Stomach (tissue), 8 donors: ENCODE measurements at regions not wholly inside any gene's neighbourhood (a gene's known extent, or its start where the extent isn't known, plus 50 kb on each side); places are given as distances from the start of the nearest gene placed in this dataset.
A peak's percentile ranks its signal among the peaks of the same experiment; 100 is the strongest.

Experiments
- DNase-seq, 2 donors: peaks; one replicate each; pipeline versions ENCODE4 v3.0.0 to v3.0.0-alpha.2; 2013 to 2019
- H3K27ac ChIP-seq, 5 donors: fragments of 200-600 bp in 4 of 5; sonication (generic) in 4 of 5; one replicate each; pipeline ENCODE4 v1.5.1; 2013 to 2019; ENCODE audit warnings: mild to moderate bottlenecking in 1 of 5, moderate library complexity in 1 of 5
- H3K27me3 ChIP-seq, 3 donors: fragments of 200-600 bp; sonication (generic); one replicate each; pipeline ENCODE4 v1.5.1; 2017 to 2019; ENCODE audit warnings: mixed run types in 1 of 3
- H3K36me3 ChIP-seq, 4 donors: fragments of 200-600 bp; sonication (generic); 1 replicate in 3 of 4; 2 replicates in 1 of 4; pipeline ENCODE4 v1.5.1; 2016 to 2019
- H3K4me1 ChIP-seq, 4 donors: fragments of 200-600 bp; sonication (generic); one replicate each; pipeline ENCODE4 v1.5.1; 2016 to 2019
- H3K4me3 ChIP-seq, 4 donors: fragments of 200-600 bp; sonication (generic) in 3 of 4; one replicate each; pipeline ENCODE4 v1.5.1; 2016 to 2019; ENCODE audit warnings: mild to moderate bottlenecking in 1 of 4
- H3K9me3 ChIP-seq, 4 donors: fragments of 200-600 bp; sonication (generic); one replicate each; pipeline ENCODE4 v1.5.1; 2016 to 2019
- CTCF ChIP-seq, 7 experiments: fragments of 450-650 bp in 4 of 7; fragments of 200-600 bp in 3 of 7; sonication (generic) in 3 of 7; IDR thresholded peaks; one replicate each; pipeline ENCODE4 v1.5.1; 2016 to 2019; ENCODE audit warnings: antibody characterized with exemption in 7 of 7, control low read depth in 2 of 7, mild to moderate bottlenecking in 1 of 7
- EP300 ChIP-seq: sonication (generic); formaldehyde crosslinking; IDR thresholded peaks from one replicate; pipeline ENCODE4 v1.6.1; 2017; ENCODE audit warnings: antibody characterized with exemption
- POLR2A ChIP-seq, 4 donors: fragments of 450-650 bp; IDR thresholded peaks; one replicate each; pipeline ENCODE4 v1.6.1; 2016; ENCODE audit warnings: antibody characterized with exemption in 4 of 4, control low read depth in 2 of 4, mild to moderate bottlenecking in 1 of 4, moderate library complexity in 1 of 4
- POLR2AphosphoS5 ChIP-seq, 3 donors: sonication (generic); formaldehyde crosslinking; IDR thresholded peaks; one replicate each; pipeline ENCODE4 v1.6.1; 2016; ENCODE audit warnings: antibody characterized with exemption in 3 of 3
- WGBS, 5 donors: extraction: QIAGEN DNeasy Blood & Tissue Kit in 3 of 5; methylation state at CpG; one replicate each; pipeline versions ENCODE4 v1.1.5 to v1.1.7; 2013 to 2018; 5-methylcytosine and 5-hydroxymethylcytosine counted together
- intact Hi-C: fragments of 100-400 bp; cut with DNase I; formaldehyde crosslinking; loops from one replicate; pipeline ENCODE4 v1.15.1; 2023; ENCODE audit warnings: low total_unique reads
- donor health status: healthy with polysubstance abuse.
- donor health status: Bipolar disorder and iron deficiency.
- donor health status: healthy.

GRCh38 chr19:31947436-31948115 lies 397.8 kb upstream of the ZNF507 start:
- H3K27me3 ChIP-seq, result no peaks in the 10 kb centered on the region
- intact Hi-C loops, result no loop called here
- peaks cover 0 to 5% (median under 1%) of the 10 kb centered on the region in 4 donors for H3K9me3 ChIP-seq
- WGBS, 5 donors, result 84 to 88% (median 84%) methylated on average over 17 of the region's 17 CpGs
- H3K36me3 ChIP-seq, result no peaks in the 10 kb centered on the region
- no peak overlapping the region for H3K4me3 ChIP-seq
- no peak for DNase-seq
- H3K4me1 ChIP-seq, result no peaks in the 10 kb centered on the region
- TF ChIP-seq POLR2AphosphoS5 (IDR thresholded peaks at IDR 0.05), result no peak
- TF ChIP-seq CTCF (IDR thresholded peaks at IDR 0.05), result no peak
- no peak for TF ChIP-seq POLR2A (IDR thresholded peaks at IDR 0.05)
- no peak for TF ChIP-seq EP300
- H3K27ac ChIP-seq, result no peak overlapping the region

- 56 to 77% (median 65%) methylated on average over 1 of the region's 1 CpG for WGBS, 5 donors
- no peak overlapping the region for H3K4me3 ChIP-seq
Observed at GRCh38 chr19:31952693-31953092, 392.7 kb upstream of the ZNF507 start.

GRCh38 chr19:31955061-31955460 lies 390.3 kb upstream of the ZNF507 start:
- Histone ChIP-seq H3K9me3 (peaks cover 0 to 5% (median 2%) of the 10 kb centered on the region in 4 donors), H3K27me3 (no peaks in the 10 kb centered on the region), H3K4me3 (no peak overlapping the region), H3K27ac (no peak overlapping the region), H3K4me1 (peaks cover 0 to 12% (median 0%) of the 10 kb centered on the region in 4 donors), H3K36me3 (no peaks in the 10 kb centered on the region)
- WGBS, 5 donors, result 81 to 95% (median 92%) methylated on average over 3 of the region's 3 CpGs
- intact Hi-C loops, result no loop called here
- TF ChIP-seq EP300 (no peak), POLR2A (IDR thresholded peaks at IDR 0.05) (no peak)
- DNase-seq, result peak in 1 of 2 donors; percentile 3

More at GRCh38 chr19:31952693-31953092, 392.7 kb upstream of the ZNF507 start:
- intact Hi-C loops, result no loop called here
- Histone ChIP-seq H3K27me3 (no peaks in the 10 kb centered on the region), H3K9me3 (peaks cover 0 to 5% (median 2%) of the 10 kb centered on the region in 4 donors), H3K27ac (no peak overlapping the region), H3K4me1 (peaks cover 0 to 5% (median 0%) of the 10 kb centered on the region in 4 donors), H3K36me3 (no peaks in the 10 kb centered on the region)
- TF ChIP-seq POLR2A (IDR thresholded peaks at IDR 0.05) (no peak), EP300 (no peak), CTCF (IDR thresholded peaks at IDR 0.05) (no peak)
- no peak for DNase-seq

- DNase-seq, result peak in 1 of 2 donors; percentile 5
- Histone ChIP-seq H3K27ac (no peak overlapping the region), H3K4me3 (no peak overlapping the region), H3K27me3 (no peaks in the 10 kb centered on the region), H3K36me3 (no peaks in the 10 kb centered on the region), H3K4me1 (peaks cover 0 to 12% (median 0%) of the 10 kb centered on the region in 4 donors), H3K9me3 (peaks cover 0 to 5% (median 2%) of the 10 kb centered on the region in 4 donors)
- intact Hi-C loops, result no loop called here
- no peak for TF ChIP-seq POLR2AphosphoS5 (IDR thresholded peaks at IDR 0.05)
- TF ChIP-seq POLR2A (IDR thresholded peaks at IDR 0.05), result no peak
- TF ChIP-seq EP300, result no peak
- no peak for TF ChIP-seq CTCF (IDR thresholded peaks at IDR 0.05)
- WGBS, 5 donors, result 86 to 91% (median 88%) methylated on average over 6 of the region's 6 CpGs
Observed at GRCh38 chr19:31955884-31956283, 389.5 kb upstream of the ZNF507 start.
